Gastroesophageal sphincter (tissue), 4 donors: ENCODE measurements at regions not wholly inside any gene's neighbourhood (a gene's known extent, or its start where the extent isn't known, plus 50 kb on each side); places are given as distances from the start of the nearest gene placed in this dataset.

Experiments used
- ATAC-seq: fragments of 150-250 bp; one replicate; pipeline ENCODE4 v1.9.1; 2016; ENCODE audit warnings: mild to moderate bottlenecking, moderate library complexity
- H3K27ac ChIP-seq, 4 donors: fragments of 200-600 bp; sonication (generic) in 3 of 4; 1 replicate in 3 of 4; 2 replicates in 1 of 4; pipeline ENCODE4 v1.5.1; 2016 to 2019
- H3K27me3 ChIP-seq: fragments of 200-600 bp; sonication (generic); one replicate; pipeline ENCODE4 v1.5.1; 2019
- H3K36me3 ChIP-seq, 2 donors: fragments of 200-600 bp; sonication (generic); one replicate each; pipeline ENCODE4 v1.5.1; 2019; ENCODE audit warnings: control low read depth in 1 of 2
- H3K4me1 ChIP-seq, 3 donors: fragments of 200-600 bp; sonication (generic); 1 replicate in 2 of 3; 2 replicates in 1 of 3; pipeline ENCODE4 v1.5.1; 2016 to 2019; ENCODE audit warnings: control low read depth in 2 of 3
- H3K4me3 ChIP-seq, 2 donors: fragments of 200-600 bp; sonication (generic); one replicate each; pipeline ENCODE4 v1.5.1; 2019; ENCODE audit warnings: mild to moderate bottlenecking in 1 of 2, moderate library complexity in 1 of 2
- H3K9me3 ChIP-seq, 3 donors: fragments of 200-600 bp; sonication (generic); one replicate each; pipeline ENCODE4 v1.5.1; 2017 to 2019; ENCODE audit warnings: control low read depth in 2 of 3
- EP300 ChIP-seq: sonication (generic); formaldehyde crosslinking; IDR thresholded peaks from one replicate; pipeline ENCODE4 v1.6.1; 2017; ENCODE audit warnings: antibody characterized with exemption, mild to moderate bottlenecking
- POLR2A ChIP-seq, 2 donors: fragments of 450-650 bp; IDR thresholded peaks; one replicate each; pipeline ENCODE4 v1.6.1; 2017; ENCODE audit warnings: antibody characterized with exemption in 2 of 2, mild to moderate bottlenecking in 2 of 2, moderate library complexity in 1 of 2
- POLR2AphosphoS5 ChIP-seq: sonication (generic); formaldehyde crosslinking; IDR thresholded peaks from one replicate; pipeline ENCODE4 v1.6.1; 2017; ENCODE audit warnings: antibody characterized with exemption
- WGBS, 2 donors: methylation state at CpG; one replicate each; pipeline ENCODE4 v1.1.5; 2018; ENCODE audit warnings: low coverage in 1 of 2; 5-methylcytosine and 5-hydroxymethylcytosine counted together
- TF ChIP-seq, protein P1 (sequence below), 4 experiments: fragments of 200-600 bp in 2 of 4; fragments of 450-650 bp in 2 of 4; sonication (generic) in 1 of 4; IDR thresholded peaks; one replicate each; pipeline ENCODE4 v1.5.1; 2017 to 2019; ENCODE audit warnings: antibody characterized with exemption in 4 of 4, mild to moderate bottlenecking in 2 of 4, moderate library complexity in 2 of 4

DNA sequence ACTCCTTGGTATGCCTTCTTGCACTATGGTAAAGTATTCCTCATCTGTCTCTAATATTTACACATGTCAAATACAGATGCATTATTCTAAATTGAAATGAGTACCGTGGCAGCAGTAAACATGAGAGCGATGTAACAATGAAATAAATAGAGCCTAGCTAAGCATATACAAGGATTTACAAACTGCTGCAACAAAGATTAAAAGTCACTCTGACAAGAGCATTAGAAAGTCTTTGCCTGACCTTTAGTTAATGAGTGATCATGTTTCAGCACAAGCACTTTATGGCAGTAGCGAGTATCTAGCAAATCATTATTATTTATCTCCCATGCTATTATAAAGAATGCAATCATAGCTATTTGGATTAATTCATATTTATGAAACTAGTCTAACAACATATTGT, 547.0 kb upstream of the NDST4 start:
- H3K36me3 ChIP-seq, result no peaks in the 10 kb centered on the region
- no peak overlapping the region for H3K27ac ChIP-seq
- no peaks in the 10 kb centered on the region for H3K9me3 ChIP-seq
- H3K4me1 ChIP-seq, result no peaks in the 10 kb centered on the region
- ATAC-seq, result no peak
- H3K4me3 ChIP-seq, result no peak overlapping the region
- TF ChIP-seq POLR2AphosphoS5 (no peak), EP300 (no peak), POLR2A (IDR thresholded peaks at IDR 0.05) (no peak)
- TF ChIP-seq, protein P1, sequence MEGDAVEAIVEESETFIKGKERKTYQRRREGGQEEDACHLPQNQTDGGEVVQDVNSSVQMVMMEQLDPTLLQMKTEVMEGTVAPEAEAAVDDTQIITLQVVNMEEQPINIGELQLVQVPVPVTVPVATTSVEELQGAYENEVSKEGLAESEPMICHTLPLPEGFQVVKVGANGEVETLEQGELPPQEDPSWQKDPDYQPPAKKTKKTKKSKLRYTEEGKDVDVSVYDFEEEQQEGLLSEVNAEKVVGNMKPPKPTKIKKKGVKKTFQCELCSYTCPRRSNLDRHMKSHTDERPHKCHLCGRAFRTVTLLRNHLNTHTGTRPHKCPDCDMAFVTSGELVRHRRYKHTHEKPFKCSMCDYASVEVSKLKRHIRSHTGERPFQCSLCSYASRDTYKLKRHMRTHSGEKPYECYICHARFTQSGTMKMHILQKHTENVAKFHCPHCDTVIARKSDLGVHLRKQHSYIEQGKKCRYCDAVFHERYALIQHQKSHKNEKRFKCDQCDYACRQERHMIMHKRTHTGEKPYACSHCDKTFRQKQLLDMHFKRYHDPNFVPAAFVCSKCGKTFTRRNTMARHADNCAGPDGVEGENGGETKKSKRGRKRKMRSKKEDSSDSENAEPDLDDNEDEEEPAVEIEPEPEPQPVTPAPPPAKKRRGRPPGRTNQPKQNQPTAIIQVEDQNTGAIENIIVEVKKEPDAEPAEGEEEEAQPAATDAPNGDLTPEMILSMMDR (IDR thresholded peaks at IDR 0.05), result no peak
- 60 to 76% methylated on average over 3 of the region's 3 CpGs for WGBS, 2 donors
- H3K27me3 ChIP-seq, result peaks cover 6% of the 10 kb centered on the region

DNA sequence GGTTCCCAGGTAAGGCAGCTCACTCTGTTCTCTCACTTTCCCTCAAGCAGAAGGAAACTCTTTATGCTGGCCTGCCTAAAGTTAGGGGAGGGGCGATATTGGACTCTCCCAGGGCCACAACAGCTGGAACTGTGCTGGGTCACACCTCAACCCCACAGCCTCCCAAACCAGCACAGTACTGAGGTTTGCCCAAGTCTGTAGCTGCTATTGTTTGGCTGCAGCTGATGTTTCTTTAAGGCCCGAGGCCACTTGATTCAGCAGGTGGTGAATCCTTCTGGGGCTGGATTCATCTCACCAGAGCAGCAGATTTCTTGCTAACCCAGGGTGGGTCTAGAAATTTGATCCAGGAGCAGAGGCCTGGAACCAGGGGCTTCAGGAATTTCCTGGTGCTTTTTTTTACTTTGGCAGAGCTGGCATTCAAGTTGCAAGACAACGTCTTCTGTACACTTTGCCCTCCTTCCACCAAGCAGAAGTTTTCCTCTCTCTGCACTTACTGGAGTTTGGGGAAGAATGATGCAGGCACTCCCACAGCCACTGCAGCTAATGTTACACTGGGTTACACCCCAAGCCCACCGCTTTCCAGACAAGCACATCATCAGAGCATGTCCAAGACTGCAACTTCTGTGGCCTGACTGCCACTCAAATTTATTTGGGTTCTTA, 544.7 kb upstream of the NDST4 start:
- WGBS, 2 donors, result 72% methylated on average over 2 of the region's 4 CpGs; no CpG with 5 or more reads in 1 of the 2 donors
- no peak for ATAC-seq
- H3K27me3 ChIP-seq, result peaks cover 6% of the 10 kb centered on the region
- H3K9me3 ChIP-seq, result no peaks in the 10 kb centered on the region
- TF ChIP-seq, protein P1 (IDR thresholded peaks at IDR 0.05), result no peak
- TF ChIP-seq POLR2AphosphoS5 (no peak), EP300 (no peak)
- no peak overlapping the region for H3K4me3 ChIP-seq
- no peak overlapping the region for H3K27ac ChIP-seq
- no peaks in the 10 kb centered on the region for H3K36me3 ChIP-seq
- H3K4me1 ChIP-seq, result no peaks in the 10 kb centered on the region

DNA sequence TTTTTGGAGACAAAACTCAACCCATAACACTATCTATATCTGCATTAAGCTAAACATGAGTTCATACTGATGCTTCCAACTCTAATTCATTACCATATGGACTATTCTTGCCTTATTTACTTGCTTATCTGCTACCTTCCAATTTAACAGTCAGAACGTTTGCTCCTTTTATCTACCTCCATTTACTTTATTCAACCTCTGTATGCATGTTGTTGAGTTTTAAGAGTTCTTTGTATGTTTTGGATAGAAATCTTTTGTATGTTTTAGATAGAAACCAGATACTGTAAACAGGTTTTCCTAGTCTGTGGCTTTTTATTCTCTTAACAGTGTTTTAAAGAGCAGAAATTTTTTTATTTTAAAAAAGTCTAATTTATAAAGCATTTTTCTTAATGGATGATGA, 542.2 kb upstream of the NDST4 start:
- Histone ChIP-seq H3K27me3 (peaks cover 6% of the 10 kb centered on the region), H3K4me1 (no peaks in the 10 kb centered on the region), H3K4me3 (no peak overlapping the region), H3K36me3 (no peaks in the 10 kb centered on the region), H3K27ac (no peak overlapping the region), H3K9me3 (no peaks in the 10 kb centered on the region)
- TF ChIP-seq, protein P1 (IDR thresholded peaks at IDR 0.05), result no peak
- no peak for TF ChIP-seq POLR2AphosphoS5
- TF ChIP-seq EP300, result no peak
- TF ChIP-seq POLR2A (IDR thresholded peaks at IDR 0.05), result no peak
- WGBS, 2 donors, result 45 to 67% methylated on average over 1 of the region's 1 CpG
- ATAC-seq, result no peak

DNA sequence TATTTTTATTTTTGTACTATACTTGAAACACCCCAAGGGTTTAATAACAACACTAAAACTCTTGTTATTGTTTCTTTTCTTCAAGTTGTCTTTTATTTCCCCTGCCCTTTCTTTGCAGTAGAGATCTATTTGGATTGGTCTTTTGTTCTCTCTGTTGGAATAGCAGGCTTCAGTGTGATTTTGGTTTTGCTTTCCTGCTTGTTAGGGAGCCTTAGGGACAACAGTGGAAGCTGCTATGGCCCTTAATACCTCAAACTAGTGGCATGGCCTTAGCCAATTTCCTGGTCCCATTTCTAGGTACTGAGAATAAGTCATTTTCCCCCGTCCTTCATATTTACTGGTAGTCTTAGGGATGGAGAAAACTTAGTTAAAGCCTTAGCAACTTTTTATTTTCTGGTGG, 535.4 kb upstream of the NDST4 start:
- TF ChIP-seq, protein P1 (IDR thresholded peaks at IDR 0.05), result no peak
- no peak for TF ChIP-seq POLR2A (IDR thresholded peaks at IDR 0.05)
- no peak for TF ChIP-seq EP300
- no peak for TF ChIP-seq POLR2AphosphoS5
- WGBS, 2 donors, result 69% methylated on average over 1 of the region's 1 CpG; no CpG with 5 or more reads in 1 of the 2 donors

DNA sequence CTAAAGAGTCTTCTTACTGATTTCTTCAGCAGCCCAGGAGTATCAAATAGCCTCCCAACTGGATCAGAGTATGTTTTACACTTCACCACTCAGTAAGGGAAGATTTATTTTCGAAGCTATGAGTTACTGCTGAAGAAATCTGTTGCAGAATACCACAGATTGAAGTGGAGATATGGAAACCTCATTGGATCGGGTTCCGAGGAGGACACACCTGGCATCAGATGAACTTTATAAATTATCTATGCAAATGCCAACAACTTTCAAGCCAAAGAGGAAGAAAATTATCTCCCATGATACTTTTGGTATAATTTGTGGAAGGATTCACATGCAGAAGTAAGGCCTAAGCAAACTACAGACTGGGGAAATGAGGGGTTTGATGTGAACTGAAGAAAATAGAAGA, 515.9 kb upstream of the NDST4 start:
- Histone ChIP-seq H3K27ac (no peak overlapping the region), H3K36me3 (no peaks in the 10 kb centered on the region), H3K4me1 (no peaks in the 10 kb centered on the region), H3K4me3 (no peak overlapping the region), H3K9me3 (no peaks in the 10 kb centered on the region), H3K27me3 (no peaks in the 10 kb centered on the region)
- no peak for ATAC-seq
- 63% methylated on average over 3 of the region's 3 CpGs for WGBS, 2 donors
- TF ChIP-seq POLR2AphosphoS5 (no peak), EP300 (no peak), POLR2A (IDR thresholded peaks at IDR 0.05) (no peak)
- TF ChIP-seq, protein P1 (IDR thresholded peaks at IDR 0.05), result no peak

More for the DNA sequence above, 535.4 kb upstream of the NDST4 start:
- H3K4me3 ChIP-seq, result no peak overlapping the region
- H3K4me1 ChIP-seq, result no peaks in the 10 kb centered on the region
- H3K9me3 ChIP-seq, result no peaks in the 10 kb centered on the region
- no peaks in the 10 kb centered on the region for H3K36me3 ChIP-seq
- no peak for ATAC-seq
- H3K27me3 ChIP-seq, result no peaks in the 10 kb centered on the region
- H3K27ac ChIP-seq, result no peak overlapping the region
